Kidney epithelial cell (primary cell): ENCODE measurements at regions not wholly inside any gene's neighbourhood (a gene's known extent, or its start where the extent isn't known, plus 50 kb on each side); places are given as distances from the start of the nearest gene placed in this dataset.
"Not testable (repeated sequence)": the region's sequence is repeated elsewhere in the genome, so short reads cannot be mapped to it uniquely, and the experiment has no call there.

ENCODE experiments used
- DNase-seq: peaks from one replicate; pipeline ENCODE4 v3.0.0-alpha.2; 2010; ENCODE audit warnings: low read depth
- H3K27me3 ChIP-seq: 2 replicates; pipeline ENCODE4 v1.6.0; 2011; ENCODE audit warnings: low read length; ENCODE audit not compliant: control insufficient read depth, insufficient read depth
- H3K36me3 ChIP-seq: 2 replicates; pipeline ENCODE4 v1.5.1; 2011; ENCODE audit warnings: low read length; ENCODE audit not compliant: control insufficient read depth, insufficient read depth
- H3K4me3 ChIP-seq: 2 replicates; pipeline ENCODE4 v1.5.1; 2011; ENCODE audit warnings: low read depth, mild to moderate bottlenecking, control low read depth, low read length
- CTCF ChIP-seq: IDR thresholded peaks from 2 replicates; pipeline ENCODE4 v1.5.1; 2011; ENCODE audit warnings: mild to moderate bottlenecking, moderate library complexity, low read length, control low read depth, inconsistent platforms; ENCODE audit not compliant: insufficient read depth, poor library complexity, severe bottlenecking

DNA sequence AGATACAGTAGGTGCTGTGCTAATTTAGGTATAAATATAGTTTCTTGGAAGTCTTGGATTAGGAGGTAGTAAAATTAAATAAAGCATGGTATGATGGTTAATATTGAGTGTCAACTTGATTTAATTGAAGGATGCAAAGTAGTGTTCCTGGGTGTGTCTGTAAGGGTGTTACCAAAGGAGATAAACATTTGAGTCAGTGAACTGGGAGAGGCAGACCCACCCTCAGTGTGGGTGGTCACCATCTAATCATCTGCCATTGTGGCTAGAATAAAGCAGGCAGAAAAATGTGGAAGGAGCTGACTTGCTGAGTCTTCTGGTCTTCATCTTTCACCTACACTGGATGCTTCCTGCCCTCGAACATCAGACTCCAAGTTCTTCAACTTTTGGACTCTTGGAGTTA, 153.7 kb upstream of the GK2 start:
- no peak for TF ChIP-seq CTCF

GRCh38 chr4:79559398-79559797, 151.4 kb upstream of the GK2 start:
- H3K36me3 ChIP-seq, DNase-seq, H3K27me3 ChIP-seq, H3K4me3 ChIP-seq: not testable (repeated sequence)

More for the DNA sequence above, 153.7 kb upstream of the GK2 start:
- no peak overlapping the region for H3K4me3 ChIP-seq
- no peak for DNase-seq
- no peaks in the 10 kb centered on the region for H3K36me3 ChIP-seq
- H3K27me3 ChIP-seq: no peaks in the 10 kb centered on the region

- no peak overlapping the region for H3K4me3 ChIP-seq
- no peaks in the 10 kb centered on the region for H3K36me3 ChIP-seq
- no peak for DNase-seq
- no peaks in the 10 kb centered on the region for H3K27me3 ChIP-seq
- TF ChIP-seq CTCF: no peak
Measured at GRCh38 chr4:79552311-79552710, 144.3 kb upstream of the GK2 start.

DNA sequence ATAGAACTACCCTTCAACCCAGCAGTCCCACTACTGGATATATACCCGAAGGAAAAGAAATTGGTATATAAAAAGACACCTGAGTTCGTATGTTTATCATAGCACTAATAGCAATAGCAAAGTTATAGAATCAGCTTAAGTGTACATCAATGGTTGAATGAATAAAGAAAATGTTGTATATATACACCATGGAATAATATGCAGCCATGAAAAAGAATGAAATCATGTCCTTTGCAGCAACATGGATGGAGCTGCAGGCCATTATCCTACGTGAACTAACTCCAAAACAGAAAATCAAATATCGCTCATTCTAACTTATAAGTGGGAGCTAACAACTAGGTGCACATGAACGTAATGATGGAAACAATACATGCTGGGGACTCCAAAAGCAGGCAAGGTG, 143.5 kb upstream of the GK2 start:
- no peak for TF ChIP-seq CTCF

DNA sequence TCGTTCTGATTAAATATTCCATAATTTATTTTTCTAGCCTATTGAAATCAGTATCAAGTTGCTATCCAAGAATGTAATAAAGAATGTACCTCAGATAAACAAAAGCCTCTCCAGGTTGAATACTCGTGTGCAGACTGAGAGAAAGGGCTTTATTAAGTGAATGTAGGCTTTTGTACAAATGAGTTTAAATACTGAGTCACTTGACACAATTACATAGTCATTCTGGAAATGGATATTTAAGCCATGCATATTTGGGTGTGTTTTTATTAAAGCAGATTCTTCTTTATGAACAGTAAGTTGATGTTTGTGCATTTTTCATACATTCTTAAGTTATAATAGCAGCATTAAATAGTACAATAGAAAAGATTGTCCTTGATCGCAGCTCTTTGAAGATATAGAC, 139.8 kb upstream of the GK2 start:
- H3K27me3 ChIP-seq: no peaks in the 10 kb centered on the region

More for the DNA sequence above, 143.5 kb upstream of the GK2 start:
- no peak for DNase-seq
- H3K36me3 ChIP-seq: no peaks in the 10 kb centered on the region
- H3K27me3 ChIP-seq: no peaks in the 10 kb centered on the region
- no peak overlapping the region for H3K4me3 ChIP-seq

DNA sequence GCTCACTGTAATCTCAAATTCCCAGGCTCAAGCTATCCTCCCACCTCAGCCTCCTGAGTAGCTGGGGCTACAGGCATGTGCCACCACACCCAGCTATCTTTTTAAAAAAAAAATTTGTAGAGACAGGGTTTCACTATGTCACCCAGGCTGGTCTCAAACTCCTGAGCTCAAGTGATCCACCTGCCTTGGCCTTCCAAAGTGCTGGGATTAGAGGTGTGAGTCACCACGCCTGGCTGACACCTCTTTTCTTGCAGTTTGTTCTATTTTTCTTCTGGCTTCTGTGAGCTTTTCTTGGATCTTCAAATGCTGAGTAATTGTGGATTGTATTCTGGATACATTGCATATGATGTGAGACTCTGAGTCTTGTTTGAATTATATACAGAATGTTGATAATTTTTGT, 137.3 kb upstream of the GK2 start:
- H3K27me3 ChIP-seq, DNase-seq, H3K4me3 ChIP-seq, H3K36me3 ChIP-seq: not testable (repeated sequence)

More for the DNA sequence above, 139.8 kb upstream of the GK2 start:
- TF ChIP-seq CTCF: no peak
- Histone ChIP-seq H3K4me3 (no peak overlapping the region), H3K36me3 (no peaks in the 10 kb centered on the region)
- no peak for DNase-seq

DNA sequence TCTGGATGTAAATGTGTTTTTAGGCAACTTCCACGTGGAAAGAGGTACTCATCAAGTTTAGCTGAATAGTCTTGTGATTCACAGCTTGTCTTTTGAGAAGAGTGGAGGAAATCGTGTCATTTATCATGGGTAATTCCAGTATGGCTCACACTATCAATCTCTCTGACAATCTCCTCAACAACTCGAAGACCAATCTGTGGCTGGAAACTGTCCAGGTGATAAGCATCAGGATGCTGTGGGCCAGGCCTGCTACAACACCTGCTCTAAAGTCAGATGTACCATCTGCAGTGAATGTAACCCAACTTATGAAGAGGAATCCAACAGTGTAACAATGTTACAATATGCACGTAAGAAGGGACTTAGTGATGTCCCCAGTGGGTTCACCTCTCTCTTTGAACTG, 132.1 kb upstream of the GK2 start:
- Histone ChIP-seq H3K27me3 (no peaks in the 10 kb centered on the region), H3K4me3 (no peak overlapping the region), H3K36me3 (no peaks in the 10 kb centered on the region)
- no peak for TF ChIP-seq CTCF
- DNase-seq: no peak
